IMR-90 (cell line): ENCODE measurements at regions not wholly inside any gene's neighbourhood (a gene's known extent, or its start where the extent isn't known, plus 50 kb on each side); places are given as distances from the start of the nearest gene placed in this dataset.

ENCODE experiments used
- ATAC-seq: fragments of 200-7000 bp; cut with Tn5 transposase; 2 replicates; pipeline ENCODE4 v1.9.1; 2020; ENCODE audit warnings: low read depth, mild to moderate bottlenecking, moderate library complexity
- BruUV-seq: library from RNA; stranded (reverse); fragments of 400-500 nt; replicated peaks from 2 replicates; lab custom pipeline; 2021; lab: Mats Ljungman, UMichigan
- CTCF ChIA-PET: fragments of 300-600 bp; formaldehyde crosslinking; extraction: SDS; loops from one replicate; lab custom pipeline; 2021; ENCODE audit warnings: antibody characterized with exemption; lab: Yijun Ruan, JAX
- POLR2A ChIA-PET: fragments of 300-600 bp; sonication (Branson Sonifier 250); formaldehyde crosslinking; loops from one replicate; lab custom pipeline; 2022; ENCODE audit warnings: antibody characterized with exemption; ENCODE audit not compliant: unreplicated experiment; lab: Charles Lee
- DNase-seq: peaks from one replicate; pipeline ENCODE4 v3.0.0; 2013
- H2AFZ ChIP-seq: replicated peaks from 2 replicates; pipeline ENCODE3; 2013; ENCODE audit warnings: low read length, mild to moderate bottlenecking; ENCODE audit not compliant: poor library complexity
- H2AK5ac ChIP-seq: 2 replicates; pipeline ENCODE4 v1.6.1; 2013; ENCODE audit warnings: low read depth, low read length, inconsistent platforms
- H2AK9ac ChIP-seq: replicated peaks from 2 replicates; pipeline ENCODE3; 2013; ENCODE audit warnings: mild to moderate bottlenecking, low read depth, low read length, moderate library complexity; ENCODE audit not compliant: poor library complexity
- H2BK120ac ChIP-seq: 2 replicates; pipeline ENCODE4 v1.6.1; 2013; ENCODE audit warnings: low read depth, low read length, inconsistent platforms
- H2BK15ac ChIP-seq: 3 replicates; pipeline ENCODE4 v1.6.1; 2013; ENCODE audit warnings: low read depth, low read length, inconsistent platforms
- H2BK20ac ChIP-seq: 2 replicates; pipeline ENCODE4 v1.6.1; 2013; ENCODE audit warnings: low read depth, mild to moderate bottlenecking, inconsistent platforms, low read length, moderate library complexity
- H2BK5ac ChIP-seq: 2 replicates; pipeline ENCODE4 v1.6.1; 2013; ENCODE audit warnings: mild to moderate bottlenecking, low read depth, low read length, inconsistent platforms; ENCODE audit not compliant: poor library complexity, severe bottlenecking
- H3K14ac ChIP-seq: replicated peaks from 2 replicates; pipeline ENCODE4 v1.6.1; 2013; ENCODE audit warnings: low read depth, low read length, inconsistent platforms
- H3K18ac ChIP-seq: 2 replicates; pipeline ENCODE4 v1.6.1; 2013; ENCODE audit warnings: low read depth, low read length, control low read depth
- H3K23ac ChIP-seq: 2 replicates; pipeline ENCODE4 v1.6.1; 2013; ENCODE audit warnings: low read depth, low read length, inconsistent platforms
- H3K27ac ChIP-seq: 2 replicates; pipeline ENCODE4 v1.5.1; 2013; ENCODE audit warnings: mild to moderate bottlenecking, control low read depth, low read length; ENCODE audit not compliant: insufficient read depth
- H3K27me3 ChIP-seq: 2 replicates; pipeline ENCODE4 v1.6.1; 2013; ENCODE audit warnings: low read length; ENCODE audit not compliant: control insufficient read depth, insufficient read depth
- H3K36me3 ChIP-seq: 2 replicates; pipeline ENCODE4 v1.6.1; 2013; ENCODE audit warnings: low read length, mixed read lengths; ENCODE audit not compliant: control insufficient read depth, insufficient read depth
- H3K4ac ChIP-seq: 2 replicates; pipeline ENCODE4 v1.6.1; 2013; ENCODE audit warnings: low read depth, low read length, inconsistent platforms
- H3K4me1 ChIP-seq: 2 replicates; pipeline ENCODE4 v1.6.1; 2013; ENCODE audit warnings: low read length, mixed read lengths; ENCODE audit not compliant: control insufficient read depth, insufficient read depth
- H3K4me2 ChIP-seq: 2 replicates; pipeline ENCODE4 v1.6.1; 2013; ENCODE audit warnings: low read depth, mild to moderate bottlenecking, control low read depth, low read length, moderate library complexity
- H3K4me3 ChIP-seq: 2 replicates; pipeline ENCODE4 v1.5.1; 2013; ENCODE audit warnings: low read depth, mild to moderate bottlenecking, control low read depth, low read length, moderate library complexity; ENCODE audit not compliant: insufficient read depth
- H3K56ac ChIP-seq: 2 replicates; pipeline ENCODE4 v1.6.1; 2013; ENCODE audit warnings: low read length, inconsistent platforms; ENCODE audit not compliant: insufficient read depth; ENCODE audit errors: extremely low read depth
- H3K79me1 ChIP-seq, 2 experiments: 2 replicates each; pipeline ENCODE4 v1.6.1; 2013; ENCODE audit warnings: low read length in 2 of 2, inconsistent platforms in 1 of 2, low read depth in 1 of 2
- H3K9ac ChIP-seq: 2 replicates; pipeline ENCODE4 v1.6.1; 2013; ENCODE audit warnings: low read depth, low read length, control low read depth
- H3K9me1 ChIP-seq: 2 replicates; pipeline ENCODE4 v1.6.1; 2013; ENCODE audit warnings: low read length, inconsistent platforms; ENCODE audit not compliant: insufficient read depth
- H3K9me3 ChIP-seq: 2 replicates; pipeline ENCODE4 v1.6.1; 2013; ENCODE audit warnings: low read length; ENCODE audit not compliant: control insufficient read depth, insufficient read depth
- H4K20me1 ChIP-seq: 2 replicates; pipeline ENCODE4 v1.6.1; 2013; ENCODE audit warnings: low read length, inconsistent platforms; ENCODE audit not compliant: insufficient read depth
- H4K5ac ChIP-seq: 2 replicates; pipeline ENCODE4 v1.6.1; 2013; ENCODE audit warnings: mild to moderate bottlenecking, low read depth, low read length, control low read depth
- H4K8ac ChIP-seq, 2 experiments: 2 replicates each; pipeline ENCODE4 v1.6.1; 2013; ENCODE audit warnings: low read depth in 2 of 2, low read length in 2 of 2, control low read depth in 1 of 2, inconsistent platforms in 1 of 2
- H4K91ac ChIP-seq: 2 replicates; pipeline ENCODE4 v1.6.1; 2013; ENCODE audit warnings: low read depth, low read length, inconsistent platforms; ENCODE audit not compliant: insufficient read depth
- BHLHE40 ChIP-seq: fragments of 150-350 bp; IDR thresholded peaks from 2 replicates; pipeline ENCODE4 v1.6.1; 2016; ENCODE audit warnings: mild to moderate bottlenecking, low read depth, low read length
- CHD1 ChIP-seq: IDR thresholded peaks from 2 replicates; pipeline ENCODE4 v1.6.1; 2012; ENCODE audit warnings: low read depth, low read length, improper control_type of control experiment
- ELK1 ChIP-seq: fragments of 150-350 bp; IDR thresholded peaks from 2 replicates; pipeline ENCODE4 v1.6.1; 2016; ENCODE audit warnings: low read depth, mild to moderate bottlenecking, low read length, moderate library complexity, borderline replicate concordance
- MAFK ChIP-seq: IDR thresholded peaks from 2 replicates; pipeline ENCODE4 v1.6.1; 2012; ENCODE audit warnings: low read depth, low read length, improper control_type of control experiment
- MAZ ChIP-seq: IDR thresholded peaks from 2 replicates; pipeline ENCODE4 v1.6.1; 2012; ENCODE audit warnings: low read depth, mild to moderate bottlenecking, low read length, improper control_type of control experiment, moderate library complexity, borderline replicate concordance
- NFE2L2 ChIP-seq: fragments of 150-350 bp; IDR thresholded peaks from 2 replicates; pipeline ENCODE4 v1.6.1; 2016; ENCODE audit warnings: low read depth, mild to moderate bottlenecking, low read length
- POLR2A ChIP-seq: IDR thresholded peaks from 2 replicates; pipeline ENCODE4 v1.6.1; 2012; ENCODE audit warnings: mild to moderate bottlenecking, low read depth, low read length
- RAD21 ChIP-seq: IDR thresholded peaks from 2 replicates; pipeline ENCODE4 v1.6.1; 2012; ENCODE audit warnings: low read length, improper control_type of control experiment
- RCOR1 ChIP-seq: IDR thresholded peaks from 2 replicates; pipeline ENCODE4 v1.6.1; 2012; ENCODE audit warnings: mild to moderate bottlenecking, low read length, improper control_type of control experiment; ENCODE audit not compliant: insufficient replicate concordance
- RFX5 ChIP-seq: IDR thresholded peaks from 2 replicates; pipeline ENCODE4 v1.8.0; 2012; ENCODE audit warnings: low read depth, mild to moderate bottlenecking, low read length, moderate library complexity
- SMC3 ChIP-seq: fragments of 150-350 bp; IDR thresholded peaks from 2 replicates; pipeline ENCODE4 v1.6.1; 2016; ENCODE audit warnings: low read depth, mild to moderate bottlenecking, antibody characterized with exemption, low read length, moderate library complexity
- WGBS, 2 experiments: methylation state at CpG; one replicate each; pipeline versions ENCODE4 v1.1.5 to v1.1.7; 2013; ENCODE audit warnings: missing lambda C conversion rate in 2 of 2; ENCODE audit not compliant: insufficient read length in 1 of 2; ENCODE audit errors: extremely low coverage in 2 of 2; 5-methylcytosine and 5-hydroxymethylcytosine counted together
- dilution Hi-C: fragments of 300-500 bp; cut with HindIII; formaldehyde crosslinking; loops from one replicate; pipeline ENCODE4 v1.14.3; 2018; ENCODE audit warnings: low sequenced_read_pairs; ENCODE audit not compliant: unreplicated experiment
- in situ Hi-C: fragments of 300-500 bp; cut with MboI; formaldehyde crosslinking; loops from 3 replicates; pipeline ENCODE4 v1.14.3; 2019; ENCODE audit warnings: low sequenced_read_pairs, inconsistent platforms, mixed read lengths
- intact Hi-C: fragments of 100-400 bp; cut with micrococcal nuclease; formaldehyde crosslinking; loops from 2 replicates; pipeline ENCODE4 v1.10.0; 2022
- TF ChIP-seq, protein P1 (sequence below): fragments of 150-350 bp; IDR thresholded peaks from 2 replicates; pipeline ENCODE4 v1.6.1; 2017; ENCODE audit warnings: mild to moderate bottlenecking, antibody characterized with exemption, low read length, low read depth

DNA sequence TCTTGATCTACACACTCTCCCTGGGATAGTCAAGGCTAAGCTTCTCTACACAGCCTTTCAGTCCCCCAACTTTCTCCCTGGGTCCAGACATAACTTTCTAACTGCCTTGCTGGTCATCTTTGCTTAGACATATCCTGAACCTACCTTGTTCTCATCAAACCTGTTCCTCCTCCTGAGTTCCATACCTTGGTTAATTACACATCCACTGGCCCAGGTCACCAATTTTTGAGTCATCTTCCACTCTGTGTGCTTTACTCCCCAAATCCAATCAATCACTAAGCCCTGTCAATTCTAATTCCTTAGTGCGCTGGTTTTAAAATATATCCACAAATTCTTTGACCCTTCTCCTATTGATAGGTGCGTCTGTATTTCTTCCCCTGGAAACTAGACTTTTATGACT is 107.0 kb downstream of the EVX1 start:
- dilution Hi-C loops (no loop called here), intact Hi-C loops (no loop called here), in situ Hi-C loops (no loop called here)
- no peak overlapping the region for H2BK5ac ChIP-seq
- no peak overlapping the region for H2BK20ac ChIP-seq
- H3K4me3 ChIP-seq = no peak overlapping the region
- no peak overlapping the region for H2BK120ac ChIP-seq
- H3K9ac ChIP-seq = no peak overlapping the region
- H4K20me1 ChIP-seq = no peaks in the 10 kb centered on the region
- ATAC-seq = no peak
- no peak overlapping the region for H3K4ac ChIP-seq
- no peak overlapping the region for H4K91ac ChIP-seq
- ChIA-PET POLR2A (no interaction called here), CTCF (no interaction called here)
- no peak overlapping the region for H2AFZ ChIP-seq
- no peak overlapping the region for H2AK9ac ChIP-seq
- H2AK5ac ChIP-seq = no peak overlapping the region
- TF ChIP-seq NFE2L2 (no peak), MAFK (no peak), CHD1 (no peak), ELK1 (no peak), POLR2A (no peak), RFX5 (no peak), BHLHE40 (no peak), RAD21 (no peak), SMC3 (no peak), MAZ (no peak), RCOR1 (no peak)
- TF ChIP-seq, protein P1, sequence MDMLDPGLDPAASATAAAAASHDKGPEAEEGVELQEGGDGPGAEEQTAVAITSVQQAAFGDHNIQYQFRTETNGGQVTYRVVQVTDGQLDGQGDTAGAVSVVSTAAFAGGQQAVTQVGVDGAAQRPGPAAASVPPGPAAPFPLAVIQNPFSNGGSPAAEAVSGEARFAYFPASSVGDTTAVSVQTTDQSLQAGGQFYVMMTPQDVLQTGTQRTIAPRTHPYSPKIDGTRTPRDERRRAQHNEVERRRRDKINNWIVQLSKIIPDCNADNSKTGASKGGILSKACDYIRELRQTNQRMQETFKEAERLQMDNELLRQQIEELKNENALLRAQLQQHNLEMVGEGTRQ = no peak
- no peak overlapping the region for H3K56ac ChIP-seq
- no peak overlapping the region for H2BK15ac ChIP-seq
- no peak overlapping the region for H3K23ac ChIP-seq
- H3K4me1 ChIP-seq = 0 out of 2 replicates have a peak, but pooled peaks cover 1% of the 10 kb centered on the region
- H4K8ac ChIP-seq = no peak overlapping the region
- H3K14ac ChIP-seq = no peak overlapping the region
- no peaks in the 10 kb centered on the region for H3K79me1 ChIP-seq
- H3K9me3 ChIP-seq = no peaks in the 10 kb centered on the region
- no peak overlapping the region for H3K27ac ChIP-seq
- H3K18ac ChIP-seq = no peak overlapping the region
- H3K27me3 ChIP-seq = peaks cover 17% of the 10 kb centered on the region
- H3K36me3 ChIP-seq = no peaks in the 10 kb centered on the region
- H4K5ac ChIP-seq = no peak overlapping the region
- no peaks in the 10 kb centered on the region for H3K9me1 ChIP-seq
- no peak for DNase-seq
- no TSS peak for BruUV-seq
- H3K4me2 ChIP-seq = no peak overlapping the region
- no CpG with 5 or more reads among the region's 2 CpGs for WGBS, 2 experiments
